Activated CD4-positive, alpha-beta T cell treated with anti-CD3 and anti-CD28 coated beads for 36 hours (primary cell): ENCODE measurements at regions not wholly inside any gene's neighbourhood (a gene's known extent, or its start where the extent isn't known, plus 50 kb on each side); places are given as distances from the start of the nearest gene placed in this dataset.
A peak's percentile ranks its signal among the peaks of the same experiment; 100 is the strongest.
"Not testable (repeated sequence)": the region's sequence is repeated elsewhere in the genome, so short reads cannot be mapped to it uniquely, and the experiment has no call there.

Experiments
- ATAC-seq: fragments of 200-7000 bp; cut with Tn5 transposase; one replicate; pipeline ENCODE4 v1.10.0; 2021; ENCODE audit warnings: mild to moderate bottlenecking, moderate library complexity
- CTCF ChIA-PET: fragments of 350-600 bp; sonication (Branson Sonifier 250); formaldehyde crosslinking; loops from one replicate; lab custom pipeline; 2021; ENCODE audit warnings: antibody characterized with exemption; lab: Charles Lee
- POLR2A ChIA-PET: fragments of 350-600 bp; sonication (Branson Sonifier 250); formaldehyde crosslinking; loops from one replicate; lab custom pipeline; 2021; ENCODE audit warnings: antibody characterized with exemption, inconsistent platforms; lab: Charles Lee
- DNase-seq: peaks from one replicate; pipeline ENCODE4 v3.0.0-alpha.2; 2020
- H3K27ac Mint-ChIP-seq: one replicate; pipeline ENCODE4 v1.8.0; 2021; ENCODE audit warnings: mixed read lengths
- H3K27me3 Mint-ChIP-seq: one replicate; pipeline ENCODE4 v1.8.0; 2021; ENCODE audit warnings: mixed read lengths
- H3K36me3 Mint-ChIP-seq: one replicate; pipeline ENCODE4 v1.8.0; 2021; ENCODE audit warnings: low read depth, mixed read lengths
- H3K4me1 Mint-ChIP-seq: one replicate; pipeline ENCODE4 v1.8.0; 2021; ENCODE audit warnings: mixed read lengths
- H3K4me3 Mint-ChIP-seq: one replicate; pipeline ENCODE4 v1.8.0; 2021; ENCODE audit warnings: mild to moderate bottlenecking, moderate library complexity, mixed read lengths
- H3K9me3 Mint-ChIP-seq: one replicate; pipeline ENCODE4 v1.8.0; 2021; ENCODE audit warnings: low read depth, mixed read lengths
- intact Hi-C, 2 experiments: fragments of 100-400 bp; cut with DNase I in 1 of 2; cut with micrococcal nuclease in 1 of 2; formaldehyde crosslinking; loops; one replicate each; pipeline versions ENCODE4 v1.14.2 to v1.15.1; 2022 to 2024; cut with DNase I, micrococcal nuclease

DNA sequence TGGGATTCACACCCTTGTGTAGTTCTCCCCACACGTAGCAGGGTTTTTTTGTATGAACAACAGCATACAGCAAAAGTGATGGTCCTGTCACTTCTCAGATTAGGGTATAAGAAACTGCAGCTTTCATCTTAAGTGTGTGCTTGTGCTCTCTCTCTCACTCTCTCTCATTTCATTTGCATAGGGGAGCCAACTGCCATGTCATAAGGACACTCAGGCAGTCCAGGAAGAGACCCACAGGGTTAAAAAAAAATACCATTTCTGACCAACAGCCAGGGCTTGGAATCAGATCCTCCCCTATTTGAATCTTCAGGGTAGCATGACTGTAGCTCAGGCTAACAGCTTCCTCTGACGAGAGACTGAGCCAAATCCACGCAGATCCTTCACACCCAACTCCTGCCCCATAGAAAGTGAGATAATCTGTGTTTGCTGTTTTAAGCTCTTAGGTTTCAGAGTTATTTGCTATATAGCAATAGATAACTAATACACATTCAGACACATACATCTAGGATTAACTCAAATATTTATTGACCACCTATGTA is 331.2 kb downstream of the PAPSS1 start:
- H3K36me3 Mint-ChIP-seq = no peaks in the 10 kb centered on the region
- DNase-seq (no peak), ATAC-seq (no peak)
- ChIA-PET POLR2A (no interaction called here), CTCF (interaction anchor here (0.6 kb wide), 1 partner anchor 348 kb away, joined by 3 read pairs; no protein-coding TSS in a partner anchor)
- H3K4me1 Mint-ChIP-seq = no peaks in the 10 kb centered on the region
- no peaks in the 10 kb centered on the region for H3K9me3 Mint-ChIP-seq
- peaks cover under 1% of the 10 kb centered on the region for H3K27me3 Mint-ChIP-seq
- no peak overlapping the region for H3K27ac Mint-ChIP-seq
- no peak overlapping the region for H3K4me3 Mint-ChIP-seq
- intact Hi-C loops = no loop called here

- ATAC-seq (no peak), DNase-seq (no peak)
- H3K9me3 Mint-ChIP-seq = no peaks in the 10 kb centered on the region
- no peak overlapping the region for H3K27ac Mint-ChIP-seq
- intact Hi-C loops = no loop called here
- no peaks in the 10 kb centered on the region for H3K4me1 Mint-ChIP-seq
- no peak overlapping the region for H3K4me3 Mint-ChIP-seq
- H3K36me3 Mint-ChIP-seq = no peaks in the 10 kb centered on the region
- no peaks in the 10 kb centered on the region for H3K27me3 Mint-ChIP-seq
- CTCF ChIA-PET = no interaction called here
- POLR2A ChIA-PET = no interaction called here
These were observed 339.1 kb downstream of the PAPSS1 start for GRCh38 chr4:107380836-107381438.

DNA sequence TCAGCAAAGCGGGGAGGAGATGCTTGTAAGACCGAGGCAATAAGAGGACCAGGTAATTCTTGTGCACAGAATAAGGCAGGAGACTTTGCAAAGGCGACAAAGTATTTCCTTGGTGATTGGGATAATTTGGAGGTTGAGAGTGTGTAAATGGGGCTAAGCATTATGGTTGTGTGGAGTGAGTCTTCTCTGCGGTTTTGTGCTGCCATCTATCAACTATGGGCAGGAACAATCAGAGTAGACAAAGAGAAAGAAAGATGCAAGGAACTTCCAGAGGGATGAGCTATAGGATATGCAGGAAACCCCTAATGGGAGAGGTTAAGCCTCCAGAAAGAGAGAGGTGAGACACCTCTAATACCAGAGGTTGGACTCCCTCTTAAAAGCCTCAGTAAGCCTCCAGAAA is 339.8 kb downstream of the PAPSS1 start:
- Mint-ChIP-seq H3K4me3 (no peak overlapping the region), H3K36me3 (no peaks in the 10 kb centered on the region), H3K27ac (no peak overlapping the region), H3K4me1 (no peaks in the 10 kb centered on the region), H3K9me3 (no peaks in the 10 kb centered on the region), H3K27me3 (no peaks in the 10 kb centered on the region)
- ChIA-PET CTCF (no interaction called here), POLR2A (no interaction called here)
- intact Hi-C loops = no loop called here
- DNase-seq (no peak), ATAC-seq (no peak)

DNA sequence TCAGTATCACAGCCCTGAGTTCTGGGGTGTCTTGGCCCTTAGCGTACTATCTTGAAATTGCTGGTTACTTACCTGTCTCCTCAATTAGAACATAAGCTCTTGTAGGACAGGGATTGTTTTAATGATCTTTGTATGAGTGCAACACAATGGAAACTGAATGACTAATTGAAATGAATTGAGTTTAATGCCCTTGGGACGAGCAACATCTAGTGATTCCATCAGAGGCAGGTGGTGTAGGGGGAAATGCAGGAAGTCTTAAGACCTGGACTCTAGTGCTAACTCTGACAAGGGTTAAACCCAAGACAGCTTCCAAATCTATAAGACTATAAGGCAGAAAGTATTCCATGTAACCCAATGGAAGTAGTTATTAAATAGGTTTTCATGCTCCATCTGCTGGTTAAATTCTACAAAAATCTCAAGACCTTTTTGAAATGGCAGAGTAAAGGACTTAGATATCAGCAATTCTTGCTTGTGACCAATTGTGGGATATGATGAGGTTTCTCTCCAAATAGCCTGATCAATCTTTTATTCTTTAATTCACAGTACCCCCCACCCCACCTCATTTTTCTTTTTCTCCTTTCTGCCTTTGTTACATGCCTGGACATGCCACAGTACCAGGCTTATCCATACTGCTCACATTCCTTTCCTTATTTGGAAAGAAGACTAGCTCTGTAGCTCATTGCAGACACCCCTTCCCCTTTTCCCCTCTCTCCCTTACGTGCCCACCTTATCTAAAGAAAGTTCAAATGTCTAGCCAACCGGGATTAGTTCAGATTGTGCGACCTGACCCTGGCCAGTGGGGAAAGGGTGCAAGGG is 340.8 kb downstream of the PAPSS1 start:
- Mint-ChIP-seq H3K9me3 (no peaks in the 10 kb centered on the region), H3K4me1 (no peaks in the 10 kb centered on the region), H3K36me3 (no peaks in the 10 kb centered on the region), H3K27me3 (no peaks in the 10 kb centered on the region), H3K27ac (no peak overlapping the region), H3K4me3 (no peak overlapping the region)
- CTCF ChIA-PET = no interaction called here
- ATAC-seq = no peak
- intact Hi-C loops = no loop called here
- POLR2A ChIA-PET = no interaction called here
- DNase-seq = no peak

DNA sequence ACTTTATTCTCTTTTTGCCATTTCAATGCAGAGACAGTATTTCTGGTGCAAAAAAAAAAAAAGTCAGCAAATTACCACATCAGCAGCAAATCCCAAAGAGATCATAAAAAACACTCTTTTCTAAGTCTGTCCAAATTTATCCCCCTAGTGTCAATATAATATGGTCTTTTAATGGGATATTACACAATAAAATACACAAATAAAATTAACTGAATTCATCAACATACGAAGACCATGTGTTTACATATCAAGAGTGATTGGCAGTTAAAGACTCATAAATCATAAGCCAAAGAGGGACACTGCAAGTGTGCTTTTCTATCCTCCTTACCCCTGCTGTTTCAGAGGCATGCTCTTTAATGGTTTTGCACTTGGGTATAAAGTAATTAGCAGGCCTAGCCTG is 340.2 kb upstream of the DKK2 start:
- ChIA-PET POLR2A (no interaction called here), CTCF (no interaction called here)
- Mint-ChIP-seq H3K9me3 (no peaks in the 10 kb centered on the region), H3K27me3 (no peaks in the 10 kb centered on the region), H3K4me3 (no peak overlapping the region), H3K4me1 (no peaks in the 10 kb centered on the region), H3K36me3 (no peaks in the 10 kb centered on the region), H3K27ac (no peak overlapping the region)
- intact Hi-C loops = no loop called here
- DNase-seq (no peak), ATAC-seq (no peak)

- ATAC-seq = no peak
- ChIA-PET POLR2A (interaction anchor here (0.6 kb wide), 1 partner anchor 208 kb away, joined by 3 read pairs; no protein-coding TSS in a partner anchor), CTCF (no interaction called here)
These were observed 330.8 kb upstream of the DKK2 start for GRCh38 chr4:107366900-107367299.

GRCh38 chr4:107366016-107366735 is 330.1 kb upstream of the DKK2 start:
- Mint-ChIP-seq H3K4me1 (no peaks in the 10 kb centered on the region), H3K27me3 (peaks cover 17% of the 10 kb centered on the region), H3K27ac (no peak overlapping the region), H3K36me3 (no peaks in the 10 kb centered on the region), H3K4me3 (no peak overlapping the region), H3K9me3 (no peaks in the 10 kb centered on the region)
- ChIA-PET CTCF (no interaction called here), POLR2A (interaction anchor here (0.6 kb wide), 1 partner anchor 209 kb away, joined by 3 read pairs; no protein-coding TSS in a partner anchor)
- DNase-seq (no peak), ATAC-seq (no peak)
- intact Hi-C loops = no loop called here

More at GRCh38 chr4:107366900-107367299, 330.8 kb upstream of the DKK2 start:
- H3K4me3 Mint-ChIP-seq = no peak overlapping the region
- no peaks in the 10 kb centered on the region for H3K4me1 Mint-ChIP-seq
- H3K27me3 Mint-ChIP-seq = peaks cover 15% of the 10 kb centered on the region
- no peak overlapping the region for H3K27ac Mint-ChIP-seq
- intact Hi-C loops = no loop called here
- DNase-seq = no peak
- no peaks in the 10 kb centered on the region for H3K36me3 Mint-ChIP-seq
- H3K9me3 Mint-ChIP-seq = no peaks in the 10 kb centered on the region

DNA sequence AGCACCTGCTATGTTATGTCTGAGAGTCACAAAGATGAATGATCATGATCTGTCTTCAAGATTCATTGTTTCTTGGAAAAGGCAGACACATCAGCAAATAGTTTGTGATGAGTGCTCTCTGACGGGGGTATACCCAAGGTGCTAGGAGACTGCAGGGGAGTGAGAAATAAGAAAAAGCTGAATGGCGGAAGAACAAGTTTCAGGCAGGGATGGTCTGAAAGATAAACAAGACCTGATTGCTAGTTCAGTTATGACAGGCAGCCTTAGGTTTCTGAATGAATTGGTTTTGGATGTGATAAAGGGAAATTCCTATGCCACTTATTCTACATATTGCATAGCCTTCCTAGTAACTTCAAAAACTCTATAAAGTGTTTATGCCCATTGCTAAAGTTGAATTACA is 327.0 kb upstream of the DKK2 start:
- Mint-ChIP-seq H3K36me3 (no peaks in the 10 kb centered on the region), H3K4me1 (no peaks in the 10 kb centered on the region), H3K9me3 (no peaks in the 10 kb centered on the region), H3K27ac (no peak overlapping the region), H3K4me3 (no peak overlapping the region), H3K27me3 (peaks cover 18% of the 10 kb centered on the region)
- peak; percentile 44 for ATAC-seq
- POLR2A ChIA-PET = no interaction called here
- CTCF ChIA-PET = no interaction called here
- no peak for DNase-seq
- intact Hi-C loops = no loop called here

DNA sequence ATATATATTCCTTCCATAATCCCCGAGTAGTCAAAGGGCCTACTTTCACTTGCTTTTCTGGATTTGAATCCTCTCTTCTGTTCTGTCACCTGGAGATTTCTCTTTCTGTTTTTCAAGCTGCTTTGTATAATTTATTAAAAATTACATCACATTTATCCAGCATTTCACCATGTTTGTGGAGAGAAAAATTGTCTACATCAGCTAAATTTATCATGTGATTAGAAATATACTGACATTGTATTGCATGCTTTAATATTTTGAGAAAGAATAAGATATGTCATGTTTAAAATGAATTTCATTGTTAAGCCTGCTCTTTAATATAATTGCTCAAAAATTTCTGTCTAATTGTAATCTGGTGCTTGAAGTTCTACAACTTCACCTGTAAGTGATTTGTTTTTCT is 323.1 kb upstream of the DKK2 start:
- no peak for DNase-seq
- Mint-ChIP-seq H3K4me1 (no peaks in the 10 kb centered on the region), H3K27ac (no peak overlapping the region), H3K9me3 (no peaks in the 10 kb centered on the region), H3K36me3 (no peaks in the 10 kb centered on the region), H3K27me3 (peaks cover 9% of the 10 kb centered on the region), H3K4me3 (no peak overlapping the region)
- intact Hi-C loops = no loop called here
- POLR2A ChIA-PET = no interaction called here
- CTCF ChIA-PET = no interaction called here
- no peak for ATAC-seq

DNA sequence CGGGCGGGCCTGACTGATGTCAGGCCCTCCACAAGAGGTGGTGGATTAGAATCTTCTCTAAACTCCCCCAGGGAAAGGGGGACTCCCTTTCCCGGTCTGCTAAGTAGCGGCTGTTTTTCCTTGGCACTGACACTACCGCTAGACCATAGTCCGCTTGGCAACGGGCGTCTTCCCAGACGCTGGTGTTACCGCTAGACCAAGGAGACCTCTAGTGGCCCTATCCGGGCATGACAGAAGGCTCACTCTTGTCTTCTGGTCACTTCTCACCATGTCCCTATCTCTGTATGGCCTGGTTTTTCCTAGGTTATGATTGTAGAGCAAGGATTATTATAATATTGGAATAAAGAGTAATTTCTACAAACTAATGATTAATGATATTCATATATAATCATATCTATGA is 318.2 kb upstream of the DKK2 start:
- H3K27ac Mint-ChIP-seq, H3K27me3 Mint-ChIP-seq, POLR2A ChIA-PET, H3K4me1 Mint-ChIP-seq, H3K9me3 Mint-ChIP-seq, intact Hi-C loops, H3K4me3 Mint-ChIP-seq, ATAC-seq, H3K36me3 Mint-ChIP-seq: not testable (repeated sequence)
- DNase-seq = peak; percentile 24
- CTCF ChIA-PET = interaction anchor here (1.5 kb wide), 1 partner anchor 163 kb away, joined by 3 read pairs; no protein-coding TSS in a partner anchor

- no peaks in the 10 kb centered on the region for H3K9me3 Mint-ChIP-seq
- ChIA-PET POLR2A (no interaction called here), CTCF (interaction anchor here (0.5 kb wide), 1 partner anchor 562 kb away, joined by 3 read pairs; no protein-coding TSS in a partner anchor)
- DNase-seq (no peak), ATAC-seq (no peak)
- intact Hi-C loops = no loop called here
- peaks cover 1% of the 10 kb centered on the region for H3K27me3 Mint-ChIP-seq
- no peaks in the 10 kb centered on the region for H3K36me3 Mint-ChIP-seq
- H3K4me3 Mint-ChIP-seq = no peak overlapping the region
- no peaks in the 10 kb centered on the region for H3K4me1 Mint-ChIP-seq
- H3K27ac Mint-ChIP-seq = no peak overlapping the region
These were observed 315.1 kb upstream of the DKK2 start for GRCh38 chr4:107351196-107351595.
